ENCODE measurements at regions not wholly inside any gene's neighbourhood (a gene's known extent, or its start where the extent isn't known, plus 50 kb on each side); places are given as distances from the start of the nearest gene placed in this dataset.

- no peak for TF ChIP-seq CTCF (conservative IDR thresholded peaks at IDR 0.05)
- TF ChIP-seq ZFX (IDR thresholded peaks at IDR 0.05): no peak
These were observed 850.1 kb downstream of the TBC1D32 start for GRCh38 chr6:120484146-120484545.

Data from C4-2B (cell line).